HG03575 (cell line): ENCODE measurements at regions not wholly inside any gene's neighbourhood (a gene's known extent, or its start where the extent isn't known, plus 50 kb on each side); places are given as distances from the start of the nearest gene placed in this dataset.

Experiments
- ATAC-seq: cut with Tn5 transposase; IDR thresholded peaks from one replicate; pipeline ENCODE4 v1.9.1; 2021; ENCODE audit not compliant: unreplicated experiment, insufficient number of reproducible peaks, low FRiP score; ENCODE audit errors: extremely low read depth

GRCh38 chr11:97963528-97964331 lies 1057.0 kb upstream of the CNTN5 start:
- ATAC-seq, result no peak

DNA sequence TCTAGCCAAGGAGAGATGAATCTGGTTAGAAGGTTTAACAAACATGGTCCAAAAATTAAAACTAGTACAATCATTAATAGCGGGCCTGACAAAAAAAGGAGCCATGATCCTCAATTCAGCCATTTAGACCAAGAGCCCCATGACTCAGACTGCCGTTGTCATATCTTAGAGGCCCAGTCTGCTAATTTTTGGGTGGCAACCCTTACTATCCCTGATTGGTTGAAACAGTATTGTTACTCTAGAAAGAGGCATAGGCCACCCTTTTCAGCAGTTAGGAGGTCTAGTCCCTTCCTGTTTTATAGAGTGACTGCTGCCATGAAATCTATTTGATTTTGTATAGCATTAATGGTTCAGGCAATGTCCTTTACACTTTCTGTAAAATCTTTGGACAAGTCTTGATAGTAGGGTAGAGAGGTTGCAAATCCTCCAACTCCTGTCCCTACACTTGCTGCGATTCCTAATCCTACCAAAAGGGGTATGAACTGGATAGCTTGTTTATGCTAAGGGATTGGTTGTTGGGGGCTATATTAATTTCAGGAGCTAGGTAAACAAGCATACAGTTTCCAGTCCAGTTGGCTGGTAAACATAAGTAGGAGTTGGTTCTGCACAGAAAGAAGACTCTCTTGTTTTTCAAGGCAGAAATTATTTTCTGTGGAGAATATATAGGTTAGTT lies 1056.3 kb upstream of the CNTN5 start:
- no peak for ATAC-seq

DNA sequence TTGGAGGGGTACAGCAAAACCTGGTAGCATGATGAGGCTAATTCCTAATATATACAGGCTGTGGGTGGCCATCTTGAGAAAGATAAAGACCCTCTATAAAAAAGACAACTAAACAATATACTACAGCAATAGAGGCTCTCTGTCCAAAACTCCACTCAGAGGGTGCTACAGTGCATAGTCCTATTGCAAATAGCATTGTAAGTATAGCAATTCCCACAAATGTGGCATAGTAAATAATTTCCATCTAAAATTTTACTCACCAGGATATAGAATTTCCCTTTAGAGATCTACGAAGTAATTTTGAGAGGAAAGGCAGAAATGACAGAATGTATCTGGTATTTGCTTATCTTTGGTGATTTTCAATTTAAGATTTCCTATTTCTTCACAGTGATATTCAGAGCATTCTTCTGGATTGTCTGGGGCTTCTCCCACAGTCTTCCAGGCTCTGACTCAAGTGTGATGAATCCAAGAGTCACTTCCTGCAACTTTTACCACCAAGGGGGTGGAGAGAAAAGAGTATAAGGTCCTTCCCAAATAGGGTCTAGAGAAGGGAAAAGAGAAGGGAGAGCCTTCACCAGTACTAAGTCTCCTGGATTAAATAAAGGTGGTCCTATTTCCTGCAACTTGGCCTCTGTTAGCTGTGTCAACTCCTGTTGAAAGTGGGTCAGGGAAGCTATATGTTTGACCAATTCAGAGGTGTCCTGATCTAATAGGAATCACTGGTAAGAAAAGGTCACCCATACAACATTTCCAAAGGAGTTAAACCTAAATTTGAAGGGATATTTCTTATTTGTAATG lies 1054.7 kb upstream of the CNTN5 start:
- ATAC-seq, result no peak

DNA sequence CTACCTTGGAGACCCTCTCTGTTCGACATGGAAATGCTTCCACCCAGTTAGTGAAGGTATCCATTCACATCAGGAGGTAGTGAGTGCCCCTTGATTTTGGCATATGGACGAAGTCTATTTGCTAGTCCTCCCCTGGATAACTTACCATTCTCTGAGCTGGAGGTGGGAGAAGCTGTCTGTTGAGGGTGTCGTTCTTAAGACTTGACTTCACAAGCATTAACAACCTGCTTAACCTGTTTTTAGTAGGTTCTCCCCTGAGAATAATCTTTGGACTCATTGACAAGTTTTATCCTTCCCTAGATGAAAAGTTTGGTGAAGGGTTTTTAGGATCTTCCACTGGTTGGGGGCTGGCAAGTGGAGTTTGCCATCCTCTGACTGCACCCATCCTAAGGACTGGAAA lies 1053.8 kb upstream of the CNTN5 start:
- no peak for ATAC-seq

- no peak for ATAC-seq
These were observed 1052.7 kb upstream of the CNTN5 start for GRCh38 chr11:97968071-97968470.

- ATAC-seq, result no peak
These were observed 1048.0 kb upstream of the CNTN5 start for GRCh38 chr11:97972731-97973130.

- ATAC-seq, result no peak
These were observed 1047.3 kb upstream of the CNTN5 start for GRCh38 chr11:97973352-97973857.

GRCh38 chr11:97974798-97975498 lies 1045.8 kb upstream of the CNTN5 start:
- no peak for ATAC-seq

DNA sequence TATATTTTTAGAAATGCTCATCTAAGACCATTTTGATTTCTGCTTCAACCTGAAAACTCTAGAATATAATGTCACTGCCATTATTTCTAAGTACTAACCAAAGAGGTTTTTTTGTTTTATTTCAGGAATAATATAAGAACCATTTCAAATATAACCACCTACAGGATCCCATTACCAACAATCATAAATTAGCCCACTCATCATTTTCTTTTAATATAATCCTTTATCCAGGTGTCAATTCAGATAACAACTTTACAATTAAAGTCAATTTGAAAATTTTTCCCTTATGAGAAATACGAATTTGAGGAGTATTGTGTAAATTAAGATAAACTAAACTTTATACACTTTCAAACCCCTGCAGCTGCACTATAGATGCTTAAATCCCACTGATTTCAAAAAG lies 1043.0 kb upstream of the CNTN5 start:
- no peak for ATAC-seq

GRCh38 chr11:97979741-97980140 lies 1041.0 kb upstream of the CNTN5 start:
- no peak for ATAC-seq

DNA sequence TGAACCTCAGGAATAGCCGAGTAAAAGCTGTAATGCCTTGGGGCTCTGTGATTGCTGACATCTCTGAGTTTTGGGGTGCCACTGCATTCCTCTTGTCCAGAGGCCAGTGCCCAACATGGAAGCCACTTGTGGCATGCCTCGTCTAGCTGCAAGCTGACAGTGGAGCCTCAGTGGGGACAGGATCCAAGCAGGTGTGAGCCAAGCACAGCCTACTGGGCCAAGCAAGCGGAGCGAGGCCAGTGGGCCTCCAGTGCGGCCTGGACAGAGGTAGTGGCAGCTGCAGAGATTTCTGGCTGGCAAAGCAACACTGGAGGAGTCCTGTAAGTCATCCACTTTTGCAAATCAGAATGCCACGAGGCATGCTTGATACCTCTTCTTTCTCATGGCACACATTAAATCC lies 1038.2 kb upstream of the CNTN5 start:
- no peak for ATAC-seq

- no peak for ATAC-seq
These were observed 1031.6 kb upstream of the CNTN5 start for GRCh38 chr11:97989121-97989520.

- ATAC-seq, result no peak
These were observed 1030.4 kb upstream of the CNTN5 start for GRCh38 chr11:97990162-97990920.

DNA sequence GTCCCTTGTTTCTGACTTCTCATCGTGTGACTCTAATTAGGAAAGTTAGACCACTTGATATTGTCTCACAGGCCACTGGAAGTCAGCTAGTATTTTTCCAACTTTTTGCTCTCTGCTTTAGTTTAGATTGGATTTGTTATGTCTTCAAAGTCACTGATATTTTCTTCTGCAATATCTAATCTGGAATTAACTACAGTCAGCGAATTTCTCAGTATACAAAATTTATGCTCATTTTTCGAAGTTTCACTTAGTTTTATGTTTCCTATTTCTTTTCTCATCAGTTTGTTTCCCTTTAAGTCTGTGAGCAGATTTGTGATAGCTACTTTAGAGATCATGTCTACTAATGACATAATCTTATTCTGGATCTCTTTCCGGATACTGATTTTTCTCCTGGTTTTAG lies 1027.2 kb upstream of the CNTN5 start:
- ATAC-seq, result no peak

- ATAC-seq, result no peak
These were observed 1024.9 kb upstream of the CNTN5 start for GRCh38 chr11:97995874-97996273.

DNA sequence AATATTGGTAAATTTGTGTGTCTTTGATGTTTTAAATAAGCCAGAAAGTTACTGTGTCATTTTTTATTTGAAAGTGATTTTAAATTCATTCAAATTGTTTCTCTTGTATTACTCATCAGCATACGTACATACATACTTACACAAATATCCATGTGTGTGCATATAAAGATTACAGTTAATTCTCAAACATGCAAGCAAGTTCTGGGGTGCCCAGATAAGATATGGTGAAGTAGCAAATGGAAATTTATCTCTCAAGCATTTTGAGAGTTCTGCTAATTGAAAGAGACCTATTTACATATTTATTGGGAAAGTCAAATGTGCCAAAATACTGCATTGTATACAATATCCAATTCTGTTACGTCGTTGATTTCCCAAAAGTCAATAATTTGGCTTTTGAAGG lies 1024.0 kb upstream of the CNTN5 start:
- ATAC-seq, result no peak

DNA sequence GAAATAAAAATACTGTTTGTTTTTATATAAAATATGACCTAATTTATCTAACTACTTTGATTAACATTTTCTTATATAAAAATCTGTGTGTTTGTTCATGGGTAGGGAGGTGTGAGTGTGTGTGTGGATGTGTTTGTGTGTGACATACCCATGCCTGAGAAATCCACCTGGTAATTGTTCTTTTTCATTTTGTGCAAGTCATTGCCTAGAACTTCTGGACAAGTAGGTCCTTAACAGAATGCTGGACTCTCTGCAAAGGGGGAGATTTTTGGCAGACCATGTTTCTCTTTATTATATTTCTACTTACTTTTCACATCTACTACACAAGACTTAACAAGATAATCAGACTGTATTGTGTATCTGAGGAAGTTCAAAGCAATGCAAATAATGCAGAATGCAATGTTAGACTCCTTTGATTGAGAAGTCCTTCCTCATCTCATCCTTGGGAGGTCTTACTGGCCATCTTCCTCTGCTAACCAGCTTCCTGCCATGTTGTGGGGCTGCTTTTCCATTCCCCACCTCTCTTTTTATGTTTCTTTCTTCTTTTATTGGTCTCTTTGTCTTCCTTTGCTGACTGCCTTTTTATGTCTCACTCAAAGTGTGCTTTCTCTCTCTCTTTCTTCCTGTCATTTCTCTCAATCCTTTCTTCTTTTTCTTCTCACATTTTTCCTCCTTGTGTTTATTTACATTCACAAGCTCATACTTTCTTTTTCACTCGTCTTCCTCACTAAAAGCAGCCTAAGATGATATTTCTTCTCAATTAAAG lies 1017.0 kb upstream of the CNTN5 start:
- ATAC-seq, result no peak

DNA sequence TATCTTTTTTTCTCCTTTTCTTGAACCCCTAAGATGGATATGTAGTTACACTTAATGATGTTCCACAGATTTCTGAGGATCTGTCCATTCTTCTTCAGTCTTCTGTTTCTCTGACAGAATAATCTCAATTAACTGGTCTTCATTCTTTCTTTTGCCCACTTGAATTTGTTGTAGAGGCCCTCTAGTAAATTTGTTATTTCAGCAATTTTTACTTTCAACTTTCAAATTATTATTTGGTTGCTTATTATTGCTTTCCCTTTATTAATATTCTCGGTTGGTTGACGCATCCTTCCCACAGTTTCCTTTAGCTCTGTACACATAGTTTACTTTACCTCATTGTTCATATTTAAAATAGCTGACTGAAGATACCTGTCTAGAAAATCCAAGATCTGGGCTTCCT lies 1013.7 kb upstream of the CNTN5 start:
- no peak for ATAC-seq
